Epithelial cell of proximal tubule (primary cell): ENCODE measurements at regions not wholly inside any gene's neighbourhood (a gene's known extent, or its start where the extent isn't known, plus 50 kb on each side); places are given as distances from the start of the nearest gene placed in this dataset.

Experiments used
- DNase-seq: peaks from one replicate; pipeline ENCODE4 v3.0.0-alpha.2; 2011; ENCODE audit warnings: low read depth
- H3K4me3 ChIP-seq: 2 replicates; pipeline ENCODE4 v1.5.1; 2011; ENCODE audit warnings: low read depth, mild to moderate bottlenecking, low read length
- TF ChIP-seq, protein P1 (sequence below): conservative IDR thresholded peaks from 2 replicates; pipeline ENCODE4 v1.5.1; 2012; ENCODE audit warnings: low read depth, mild to moderate bottlenecking, low read length

GRCh38 chr10:124313374-124313773 lies 105.3 kb downstream of the OAT start:
- TF ChIP-seq, protein P1, sequence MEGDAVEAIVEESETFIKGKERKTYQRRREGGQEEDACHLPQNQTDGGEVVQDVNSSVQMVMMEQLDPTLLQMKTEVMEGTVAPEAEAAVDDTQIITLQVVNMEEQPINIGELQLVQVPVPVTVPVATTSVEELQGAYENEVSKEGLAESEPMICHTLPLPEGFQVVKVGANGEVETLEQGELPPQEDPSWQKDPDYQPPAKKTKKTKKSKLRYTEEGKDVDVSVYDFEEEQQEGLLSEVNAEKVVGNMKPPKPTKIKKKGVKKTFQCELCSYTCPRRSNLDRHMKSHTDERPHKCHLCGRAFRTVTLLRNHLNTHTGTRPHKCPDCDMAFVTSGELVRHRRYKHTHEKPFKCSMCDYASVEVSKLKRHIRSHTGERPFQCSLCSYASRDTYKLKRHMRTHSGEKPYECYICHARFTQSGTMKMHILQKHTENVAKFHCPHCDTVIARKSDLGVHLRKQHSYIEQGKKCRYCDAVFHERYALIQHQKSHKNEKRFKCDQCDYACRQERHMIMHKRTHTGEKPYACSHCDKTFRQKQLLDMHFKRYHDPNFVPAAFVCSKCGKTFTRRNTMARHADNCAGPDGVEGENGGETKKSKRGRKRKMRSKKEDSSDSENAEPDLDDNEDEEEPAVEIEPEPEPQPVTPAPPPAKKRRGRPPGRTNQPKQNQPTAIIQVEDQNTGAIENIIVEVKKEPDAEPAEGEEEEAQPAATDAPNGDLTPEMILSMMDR = no peak
- no peak overlapping the region for H3K4me3 ChIP-seq
- no peak for DNase-seq

DNA sequence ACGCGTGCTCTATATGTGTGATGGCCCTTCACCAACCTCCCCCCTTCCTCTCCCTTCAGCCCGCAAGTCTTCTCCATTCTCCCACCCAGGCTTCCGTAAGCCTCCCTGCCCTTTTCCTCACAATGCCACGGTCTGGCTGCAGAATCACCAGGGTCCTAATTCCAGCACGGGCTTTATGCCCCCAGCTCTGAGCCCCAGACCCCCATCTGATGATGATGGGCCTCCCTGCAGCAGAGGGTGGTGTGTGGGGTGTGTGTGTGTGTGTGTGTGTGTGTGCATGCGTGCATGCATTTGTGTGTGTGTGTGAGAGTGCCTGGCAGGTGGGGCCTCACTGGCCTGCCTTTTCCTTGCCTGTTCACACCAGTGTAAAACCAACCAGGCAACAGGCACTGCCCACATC lies 109.9 kb downstream of the OAT start:
- no peak for DNase-seq
- TF ChIP-seq, protein P1 = no peak
- no peak overlapping the region for H3K4me3 ChIP-seq

DNA sequence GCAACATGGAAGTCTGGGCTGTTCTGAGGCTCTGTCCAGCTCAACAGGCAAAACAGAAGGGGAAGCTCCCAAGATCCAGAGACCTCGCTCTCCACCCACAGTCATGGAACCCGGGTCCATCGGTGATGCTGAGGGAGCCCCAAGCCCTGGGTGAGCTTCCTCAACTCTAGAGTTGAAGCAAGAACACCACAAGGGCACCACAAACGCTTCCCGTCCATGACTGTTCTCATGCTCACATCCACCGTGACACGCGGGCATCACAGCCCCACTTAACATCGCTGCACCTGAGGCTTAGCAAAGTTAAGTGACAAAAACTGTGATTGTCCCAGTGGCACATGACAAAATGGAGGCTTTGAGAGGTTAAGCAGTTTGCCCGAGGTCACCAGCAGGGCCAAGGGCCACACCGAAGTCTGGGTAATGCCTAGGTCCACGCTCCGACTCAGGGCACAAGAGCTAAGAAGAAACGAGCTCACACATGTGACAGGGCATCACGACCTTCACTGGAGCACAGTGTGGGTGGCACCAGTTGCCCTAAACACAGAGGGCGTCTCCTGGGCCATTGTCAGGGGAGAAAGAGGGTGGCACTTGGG lies 110.6 kb downstream of the OAT start:
- H3K4me3 ChIP-seq = no peak overlapping the region
- DNase-seq = no peak
- TF ChIP-seq, protein P1 = no peak

DNA sequence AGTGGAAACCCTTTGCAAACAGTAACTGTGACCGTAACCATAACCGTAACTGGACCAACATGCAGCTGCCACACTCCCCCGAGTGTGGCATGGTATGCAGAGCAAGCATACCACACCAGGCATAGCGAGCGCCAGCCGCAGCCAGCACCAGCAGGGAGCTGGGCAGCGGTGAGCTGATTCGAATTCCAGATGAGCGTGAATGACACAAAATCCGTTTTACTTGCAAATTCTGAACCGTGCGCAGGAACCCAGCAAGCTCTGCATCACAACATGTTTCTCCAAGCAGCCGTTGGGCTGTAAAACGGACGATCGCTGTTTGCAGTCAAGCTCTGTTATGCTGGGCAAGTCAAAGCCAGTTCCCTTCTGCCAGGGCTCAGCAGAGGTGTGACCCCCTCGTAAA lies 111.1 kb downstream of the OAT start:
- no peak overlapping the region for H3K4me3 ChIP-seq
- TF ChIP-seq, protein P1 = no peak
- DNase-seq = no peak

- DNase-seq = peak; percentile 99
- TF ChIP-seq, protein P1 = no peak
- H3K4me3 ChIP-seq = no peak overlapping the region
Measured at GRCh38 chr10:124306922-124307371, 111.8 kb downstream of the OAT start.

GRCh38 chr10:124306520-124306919 lies 112.2 kb downstream of the OAT start:
- no peak overlapping the region for H3K4me3 ChIP-seq
- TF ChIP-seq, protein P1 = no peak
- no peak for DNase-seq

DNA sequence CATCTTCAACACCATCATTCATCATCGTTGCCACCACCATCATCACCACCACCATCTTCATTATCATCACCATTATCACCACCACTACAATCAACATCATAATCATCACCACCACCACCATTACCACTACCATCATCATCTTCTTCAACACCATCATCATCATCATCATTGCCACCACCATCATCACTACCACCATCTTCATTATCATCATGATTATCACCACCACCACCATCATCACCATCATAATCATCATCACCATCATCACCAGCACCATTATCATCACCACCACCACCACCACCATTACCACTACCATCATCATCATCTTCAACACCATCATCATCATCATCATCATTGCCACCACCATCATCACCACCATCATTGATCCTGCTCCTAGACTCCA lies 112.7 kb downstream of the OAT start:
- no peak for DNase-seq
- H3K4me3 ChIP-seq = no peak overlapping the region
- TF ChIP-seq, protein P1 = no peak
